Ecto neural progenitor cell (in vitro differentiated cells): ENCODE measurements at regions not wholly inside any gene's neighbourhood (a gene's known extent, or its start where the extent isn't known, plus 50 kb on each side); places are given as distances from the start of the nearest gene placed in this dataset.

Experiments
- DNase-seq: peaks from one replicate; pipeline ENCODE4 v3.0.0-alpha.2; 2018; ENCODE audit warnings: low spot score

GRCh38 chr7:3234051-3234450 is 67.0 kb upstream of the SDK1 start:
- DNase-seq = no peak

DNA sequence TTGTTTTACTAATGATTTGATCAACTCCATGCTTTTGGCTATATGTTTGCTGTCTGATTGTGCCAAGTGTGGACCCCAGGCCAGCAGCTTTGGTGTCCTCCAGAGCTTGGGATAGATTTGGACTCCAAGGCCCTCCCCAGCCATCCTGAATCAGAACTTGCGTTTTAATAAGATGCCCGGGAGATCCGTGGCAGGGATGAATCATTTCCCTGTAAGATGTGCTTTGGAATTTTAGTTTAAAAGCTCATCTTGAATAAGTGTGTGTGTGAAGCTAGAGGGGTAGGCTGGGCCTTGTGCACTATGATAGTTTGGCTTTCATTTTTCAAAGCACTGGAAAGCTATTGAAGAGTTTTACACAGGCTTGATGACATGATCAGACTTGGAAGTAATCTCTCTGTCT is 66.2 kb upstream of the SDK1 start:
- no peak for DNase-seq

GRCh38 chr7:3235322-3235721 is 65.7 kb upstream of the SDK1 start:
- no peak for DNase-seq

DNA sequence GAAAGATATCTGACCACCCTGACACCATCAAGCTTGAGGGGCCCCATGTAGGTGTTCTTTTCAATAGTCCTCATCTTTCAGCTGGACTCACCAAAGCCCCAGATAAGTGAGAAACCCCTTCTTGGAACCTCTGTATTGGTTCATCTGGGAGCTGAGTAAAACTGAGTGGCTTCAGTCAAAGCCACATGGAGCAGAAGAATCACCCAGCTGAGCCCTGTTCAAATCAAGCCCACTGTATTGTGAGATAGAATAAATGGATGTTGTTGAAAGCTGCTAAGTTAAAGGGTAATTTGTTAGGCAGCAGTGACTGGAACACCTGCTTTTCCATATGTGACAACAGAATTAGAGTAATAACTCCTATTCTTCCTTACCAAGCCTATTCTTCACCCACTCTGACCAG is 64.8 kb upstream of the SDK1 start:
- no peak for DNase-seq

DNA sequence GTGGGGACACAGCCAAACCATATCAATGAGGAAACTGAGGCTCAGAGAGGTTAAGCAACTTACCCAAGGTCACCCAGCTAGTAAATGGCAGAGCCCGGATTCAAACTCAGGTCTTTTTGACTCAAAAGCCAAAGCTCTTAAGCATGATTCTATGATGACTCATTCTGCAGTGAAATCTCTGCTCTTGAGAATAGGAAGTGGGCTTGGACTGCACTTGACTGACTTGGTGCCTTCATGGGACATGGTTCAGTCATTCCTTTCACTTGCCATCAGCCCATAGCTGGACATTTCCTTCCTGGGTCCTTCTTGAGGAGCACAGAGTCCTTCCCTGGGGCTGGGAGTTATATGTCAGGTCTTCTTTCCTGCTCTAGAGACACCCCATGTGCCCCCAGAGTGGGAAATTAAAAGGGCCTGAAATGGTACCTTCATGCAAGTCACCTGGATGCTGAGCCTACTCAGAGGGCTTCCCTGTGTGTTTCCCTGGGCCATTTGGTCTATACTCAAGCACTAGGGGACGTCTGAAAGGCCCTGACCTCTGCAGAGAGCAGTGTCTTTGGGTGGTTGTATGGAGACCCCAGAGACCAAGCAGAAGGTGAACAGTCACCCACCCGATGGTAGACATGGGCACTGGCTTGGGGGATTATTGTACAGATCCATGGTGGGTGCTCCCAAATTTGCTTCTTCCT is 62.4 kb upstream of the SDK1 start:
- no peak for DNase-seq

- no peak for DNase-seq
Measured at GRCh38 chr7:3239291-3239691, 61.8 kb upstream of the SDK1 start.

- DNase-seq = no peak
Measured at GRCh38 chr7:3240826-3241430, 60.1 kb upstream of the SDK1 start.

GRCh38 chr7:3241686-3242258 is 59.3 kb upstream of the SDK1 start:
- DNase-seq = no peak

GRCh38 chr7:3242398-3242972 is 58.6 kb upstream of the SDK1 start:
- no peak for DNase-seq

DNA sequence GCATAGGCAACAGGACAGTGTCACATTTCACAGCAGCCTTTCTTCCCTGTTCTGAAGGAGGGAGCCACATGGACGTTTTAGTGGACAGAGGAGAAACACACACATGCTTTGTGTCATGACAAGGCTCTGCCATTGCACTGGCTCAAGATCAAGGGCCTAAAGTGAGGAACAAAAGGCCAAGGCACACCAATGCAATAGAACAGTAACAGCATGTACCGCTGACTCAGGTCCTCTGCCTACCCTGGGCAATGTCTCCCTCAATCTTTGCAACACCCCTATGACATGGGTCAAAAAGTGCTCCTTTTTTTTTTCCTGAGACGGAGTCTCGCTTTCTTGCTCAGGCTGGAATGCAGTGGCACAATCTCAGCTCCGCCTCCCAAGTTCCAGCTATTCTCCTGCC is 57.8 kb upstream of the SDK1 start:
- DNase-seq = no peak

DNA sequence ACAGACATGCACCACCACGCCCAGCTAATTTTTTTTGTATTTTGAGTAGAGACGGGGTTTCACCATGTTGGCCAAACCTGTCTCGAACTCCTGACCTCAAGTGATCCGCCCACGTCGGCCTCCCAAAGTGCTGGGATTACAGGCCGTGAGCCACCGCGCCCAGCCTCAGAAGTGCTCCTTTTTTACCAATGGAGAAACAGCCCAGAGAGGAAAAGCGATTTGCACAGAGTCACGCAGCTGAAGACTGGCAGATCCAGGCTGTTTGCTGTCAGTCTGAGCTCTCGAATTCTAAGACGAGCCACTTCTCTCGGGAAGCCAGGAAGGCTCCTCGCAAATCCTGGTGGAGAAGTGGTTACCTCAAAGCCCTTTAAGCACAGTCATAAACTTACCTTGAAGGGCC is 57.4 kb upstream of the SDK1 start:
- no peak for DNase-seq

DNA sequence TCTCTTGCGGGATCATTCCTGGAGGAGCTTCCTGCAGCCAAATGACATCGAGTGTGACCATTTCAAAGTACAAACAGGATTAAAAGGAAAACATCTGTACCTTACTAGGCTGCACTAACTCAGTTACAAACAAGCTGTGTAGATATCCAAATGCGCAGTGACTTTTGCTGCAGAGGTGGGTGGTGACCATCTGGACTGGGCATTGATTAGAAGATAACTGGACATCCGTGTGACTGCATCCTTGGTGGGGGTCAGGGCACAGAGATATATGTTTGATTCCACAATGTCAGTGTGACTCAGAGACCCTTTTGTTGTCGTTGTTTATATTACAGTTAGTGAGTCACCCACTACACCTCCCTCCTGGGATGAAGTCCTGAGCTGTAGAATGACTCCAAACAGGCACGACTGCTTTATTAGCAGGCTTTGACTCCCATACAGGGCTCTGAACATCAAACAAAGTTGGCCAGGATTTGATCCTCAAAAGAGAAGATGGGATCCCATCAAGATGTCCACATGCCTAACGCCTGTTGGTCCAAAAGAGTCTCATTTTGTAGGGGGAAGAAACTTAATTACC is 56.7 kb upstream of the SDK1 start:
- no peak for DNase-seq

- DNase-seq = no peak
Measured at GRCh38 chr7:3245077-3245476, 56.0 kb upstream of the SDK1 start.

GRCh38 chr7:3245721-3246120 is 55.3 kb upstream of the SDK1 start:
- DNase-seq = no peak

GRCh38 chr7:3246127-3246526 is 54.9 kb upstream of the SDK1 start:
- no peak for DNase-seq

GRCh38 chr7:3246651-3247050 is 54.4 kb upstream of the SDK1 start:
- no peak for DNase-seq

GRCh38 chr7:3250725-3251124 is 50.3 kb upstream of the SDK1 start:
- DNase-seq = no peak
